MM.1S (cell line): ENCODE measurements at regions not wholly inside any gene's neighbourhood (a gene's known extent, or its start where the extent isn't known, plus 50 kb on each side); places are given as distances from the start of the nearest gene placed in this dataset.

Experiments used
- DNase-seq: peaks from one replicate; pipeline ENCODE4 v3.0.0-alpha.2; 2015
- H2AFZ ChIP-seq: fragments of 300-600 bp; sonication (generic); 2 replicates; pipeline ENCODE4 v1.6.0; 2016; ENCODE audit warnings: antibody characterized with exemption, low read length
- H3F3A ChIP-seq: fragments of 300-600 bp; sonication (generic); 2 replicates; pipeline ENCODE4 v1.6.1; 2016; ENCODE audit warnings: mild to moderate bottlenecking, antibody characterized with exemption, low read length, moderate library complexity, mixed read lengths; ENCODE audit not compliant: insufficient read depth
- H3K27ac ChIP-seq: fragments of 300-600 bp; sonication (generic); 2 replicates; pipeline ENCODE4 v1.5.1; 2016; ENCODE audit warnings: mild to moderate bottlenecking, low read length
- H3K27me3 ChIP-seq: fragments of 300-600 bp; sonication (generic); replicated peaks from 2 replicates; pipeline ENCODE4 v1.6.0; 2016; ENCODE audit warnings: low read length; ENCODE audit not compliant: insufficient read depth
- H3K36me3 ChIP-seq: fragments of 300-600 bp; sonication (generic); replicated peaks from 2 replicates; pipeline ENCODE4 v1.6.1; 2016; ENCODE audit warnings: mild to moderate bottlenecking, low read length, mixed read lengths; ENCODE audit not compliant: insufficient read depth
- H3K4me1 ChIP-seq: fragments of 300-600 bp; sonication (generic); 2 replicates; pipeline ENCODE4 v1.6.1; 2016; ENCODE audit warnings: low read length, mixed read lengths
- H3K4me2 ChIP-seq: fragments of 300-600 bp; sonication (generic); 2 replicates; pipeline ENCODE4 v1.6.0; 2016; ENCODE audit warnings: low read depth, low read length
- H3K4me3 ChIP-seq: fragments of 300-600 bp; sonication (generic); 2 replicates; pipeline ENCODE4 v1.5.1; 2016; ENCODE audit warnings: low read length, mixed read lengths
- H3K79me2 ChIP-seq: fragments of 300-600 bp; sonication (generic); 2 replicates; pipeline ENCODE4 v1.6.1; 2016; ENCODE audit warnings: mixed run types, low read length, mixed read lengths
- H3K9ac ChIP-seq: fragments of 300-600 bp; sonication (generic); 2 replicates; pipeline ENCODE4 v1.6.1; 2016; ENCODE audit warnings: low read length, mixed read lengths
- H3K9me2 ChIP-seq: fragments of 300-600 bp; sonication (generic); replicated peaks from 2 replicates; pipeline ENCODE4 v1.6.1; 2016; ENCODE audit warnings: mild to moderate bottlenecking, low read length, mixed read lengths; ENCODE audit not compliant: insufficient read depth
- H3K9me3 ChIP-seq: fragments of 300-600 bp; sonication (generic); replicated peaks from 2 replicates; pipeline ENCODE4 v1.6.1; 2016; ENCODE audit warnings: mild to moderate bottlenecking, low read length, mixed read lengths; ENCODE audit not compliant: insufficient read depth
- H4K20me1 ChIP-seq: fragments of 300-600 bp; sonication (generic); 2 replicates; pipeline ENCODE4 v1.6.1; 2016; ENCODE audit warnings: mild to moderate bottlenecking, low read length, moderate library complexity, mixed read lengths; ENCODE audit not compliant: insufficient read depth
- CTCF ChIP-seq: fragments of 300-600 bp; sonication (generic); IDR thresholded peaks from 2 replicates; pipeline ENCODE4 v1.5.1; 2016; ENCODE audit warnings: antibody characterized with exemption, low read length, mixed read lengths
- EZH2 ChIP-seq: fragments of 300-600 bp; sonication (generic); optimal IDR thresholded peaks from 2 replicates; pipeline ENCODE3; 2017; ENCODE audit warnings: low read depth, mild to moderate bottlenecking, antibody characterized with exemption, low read length, mixed read lengths
- EZH2phosphoT487 ChIP-seq: fragments of 300-600 bp; sonication (generic); IDR thresholded peaks from 2 replicates; pipeline ENCODE4 v1.6.1; 2018; ENCODE audit warnings: antibody characterized with exemption, low read length

GRCh38 chr10:20455774-20456173 is 441.3 kb downstream of the NEBL start:
- no peaks in the 10 kb centered on the region for H4K20me1 ChIP-seq
- no peaks in the 10 kb centered on the region for H3K4me1 ChIP-seq
- no peak overlapping the region for H3K27ac ChIP-seq
- H3F3A ChIP-seq, result no peaks in the 10 kb centered on the region
- H3K9me2 ChIP-seq, result no peaks in the 10 kb centered on the region
- no peak overlapping the region for H3K9ac ChIP-seq
- no peak overlapping the region for H3K4me2 ChIP-seq
- H3K36me3 ChIP-seq, result no peaks in the 10 kb centered on the region
- H3K9me3 ChIP-seq, result no peaks in the 10 kb centered on the region
- no peaks in the 10 kb centered on the region for H3K27me3 ChIP-seq
- H2AFZ ChIP-seq, result no peak overlapping the region
- no peak overlapping the region for H3K4me3 ChIP-seq
- no peak for DNase-seq
- TF ChIP-seq EZH2 (no peak), EZH2phosphoT487 (no peak), CTCF (no peak)
- no peaks in the 10 kb centered on the region for H3K79me2 ChIP-seq

DNA sequence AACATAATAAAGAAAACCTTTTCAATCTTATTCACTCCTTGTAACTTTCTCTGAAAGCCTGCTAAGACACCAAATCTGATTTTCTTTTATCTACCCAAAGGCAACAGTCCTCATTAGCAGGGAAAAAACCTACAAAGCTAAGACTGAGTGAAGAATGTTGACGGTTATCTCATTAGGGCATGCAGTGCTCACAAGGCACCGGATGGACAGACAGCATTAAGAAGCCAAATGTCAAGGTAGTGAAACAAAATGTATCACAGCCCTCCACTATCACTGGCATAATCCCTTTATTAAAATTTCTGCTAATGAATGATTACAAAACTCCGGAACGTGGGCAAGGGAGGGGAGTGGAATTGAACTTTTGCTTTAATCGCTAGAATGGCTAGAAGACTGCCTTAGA is 442.8 kb downstream of the NEBL start:
- Histone ChIP-seq H3F3A (no peaks in the 10 kb centered on the region), H3K4me3 (no peak overlapping the region), H4K20me1 (no peaks in the 10 kb centered on the region), H3K27ac (no peak overlapping the region), H3K27me3 (no peaks in the 10 kb centered on the region), H3K36me3 (no peaks in the 10 kb centered on the region), H2AFZ (no peak overlapping the region), H3K4me1 (no peaks in the 10 kb centered on the region), H3K4me2 (no peak overlapping the region), H3K9me2 (no peaks in the 10 kb centered on the region), H3K79me2 (no peaks in the 10 kb centered on the region), H3K9me3 (no peaks in the 10 kb centered on the region), H3K9ac (no peak overlapping the region)
- TF ChIP-seq EZH2phosphoT487 (no peak), EZH2 (no peak), CTCF (no peak)
- DNase-seq, result no peak

GRCh38 chr10:20446561-20447193 is 450.4 kb downstream of the NEBL start:
- Histone ChIP-seq H3K27ac (no peak overlapping the region), H3K9me3 (no peaks in the 10 kb centered on the region), H3K27me3 (no peaks in the 10 kb centered on the region), H3F3A (no peaks in the 10 kb centered on the region), H3K36me3 (no peaks in the 10 kb centered on the region), H3K4me1 (no peaks in the 10 kb centered on the region), H3K4me2 (no peak overlapping the region), H3K9me2 (no peaks in the 10 kb centered on the region), H4K20me1 (no peaks in the 10 kb centered on the region), H3K79me2 (no peaks in the 10 kb centered on the region), H2AFZ (no peak overlapping the region), H3K4me3 (no peak overlapping the region), H3K9ac (no peak overlapping the region)
- no peak for TF ChIP-seq CTCF
- TF ChIP-seq EZH2phosphoT487, result no peak
- TF ChIP-seq EZH2, result no peak
- DNase-seq, result no peak
